ENCODE measurements at regions not wholly inside any gene's neighbourhood (a gene's known extent, or its start where the extent isn't known, plus 50 kb on each side); places are given as distances from the start of the nearest gene placed in this dataset.
A peak's percentile ranks its signal among the peaks of the same experiment; 100 is the strongest.

DNA sequence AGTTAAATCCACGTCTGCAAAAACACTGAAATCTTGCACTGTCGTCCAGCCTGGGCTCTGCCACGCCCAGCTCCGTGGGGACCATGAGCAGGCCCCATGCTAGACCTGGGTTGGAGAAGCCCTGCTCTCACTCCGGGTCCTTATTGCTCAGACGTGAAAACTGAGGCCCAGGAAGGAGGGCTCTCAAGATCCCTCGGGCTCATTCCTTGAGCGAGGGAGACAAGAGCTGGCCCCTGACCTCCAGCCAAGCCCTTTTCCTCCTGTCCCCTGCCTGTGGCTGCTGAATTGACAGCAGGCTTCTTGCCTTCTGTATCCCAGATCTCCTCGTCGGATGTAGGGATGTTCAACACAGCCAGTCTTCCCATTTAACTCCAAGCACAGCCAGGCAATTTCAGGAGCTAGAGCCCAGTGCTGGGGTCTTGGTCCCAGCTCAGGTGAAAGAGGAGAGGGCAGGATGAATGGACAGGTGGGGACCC lies 109.5 kb downstream of the CPZ start:
- TF ChIP-seq, protein P1, sequence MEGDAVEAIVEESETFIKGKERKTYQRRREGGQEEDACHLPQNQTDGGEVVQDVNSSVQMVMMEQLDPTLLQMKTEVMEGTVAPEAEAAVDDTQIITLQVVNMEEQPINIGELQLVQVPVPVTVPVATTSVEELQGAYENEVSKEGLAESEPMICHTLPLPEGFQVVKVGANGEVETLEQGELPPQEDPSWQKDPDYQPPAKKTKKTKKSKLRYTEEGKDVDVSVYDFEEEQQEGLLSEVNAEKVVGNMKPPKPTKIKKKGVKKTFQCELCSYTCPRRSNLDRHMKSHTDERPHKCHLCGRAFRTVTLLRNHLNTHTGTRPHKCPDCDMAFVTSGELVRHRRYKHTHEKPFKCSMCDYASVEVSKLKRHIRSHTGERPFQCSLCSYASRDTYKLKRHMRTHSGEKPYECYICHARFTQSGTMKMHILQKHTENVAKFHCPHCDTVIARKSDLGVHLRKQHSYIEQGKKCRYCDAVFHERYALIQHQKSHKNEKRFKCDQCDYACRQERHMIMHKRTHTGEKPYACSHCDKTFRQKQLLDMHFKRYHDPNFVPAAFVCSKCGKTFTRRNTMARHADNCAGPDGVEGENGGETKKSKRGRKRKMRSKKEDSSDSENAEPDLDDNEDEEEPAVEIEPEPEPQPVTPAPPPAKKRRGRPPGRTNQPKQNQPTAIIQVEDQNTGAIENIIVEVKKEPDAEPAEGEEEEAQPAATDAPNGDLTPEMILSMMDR (IDR thresholded peaks at IDR 0.05): no peak
- no peak for TF ChIP-seq POLR2A (IDR thresholded peaks at IDR 0.05)
- ATAC-seq: no peak
- H3K27me3 ChIP-seq: no peaks in the 10 kb centered on the region
- H3K36me3 ChIP-seq: no peaks in the 10 kb centered on the region
- H3K9me3 ChIP-seq: no peaks in the 10 kb centered on the region
- peak in 1 of 3 donors; percentile 5 for DNase-seq
- no peaks in the 10 kb centered on the region for H3K4me1 ChIP-seq
- H3K4me3 ChIP-seq: no peak overlapping the region
- intact Hi-C loops (cut with DNase I): no loop called here
- 44% methylated on average over 2 of the region's 10 CpGs for WGBS (ENCODE audit: insufficient coverage, low coverage, low lambda C conversion rate, missing lambda C conversion rate)
- no peak overlapping the region for H3K27ac ChIP-seq

DNA sequence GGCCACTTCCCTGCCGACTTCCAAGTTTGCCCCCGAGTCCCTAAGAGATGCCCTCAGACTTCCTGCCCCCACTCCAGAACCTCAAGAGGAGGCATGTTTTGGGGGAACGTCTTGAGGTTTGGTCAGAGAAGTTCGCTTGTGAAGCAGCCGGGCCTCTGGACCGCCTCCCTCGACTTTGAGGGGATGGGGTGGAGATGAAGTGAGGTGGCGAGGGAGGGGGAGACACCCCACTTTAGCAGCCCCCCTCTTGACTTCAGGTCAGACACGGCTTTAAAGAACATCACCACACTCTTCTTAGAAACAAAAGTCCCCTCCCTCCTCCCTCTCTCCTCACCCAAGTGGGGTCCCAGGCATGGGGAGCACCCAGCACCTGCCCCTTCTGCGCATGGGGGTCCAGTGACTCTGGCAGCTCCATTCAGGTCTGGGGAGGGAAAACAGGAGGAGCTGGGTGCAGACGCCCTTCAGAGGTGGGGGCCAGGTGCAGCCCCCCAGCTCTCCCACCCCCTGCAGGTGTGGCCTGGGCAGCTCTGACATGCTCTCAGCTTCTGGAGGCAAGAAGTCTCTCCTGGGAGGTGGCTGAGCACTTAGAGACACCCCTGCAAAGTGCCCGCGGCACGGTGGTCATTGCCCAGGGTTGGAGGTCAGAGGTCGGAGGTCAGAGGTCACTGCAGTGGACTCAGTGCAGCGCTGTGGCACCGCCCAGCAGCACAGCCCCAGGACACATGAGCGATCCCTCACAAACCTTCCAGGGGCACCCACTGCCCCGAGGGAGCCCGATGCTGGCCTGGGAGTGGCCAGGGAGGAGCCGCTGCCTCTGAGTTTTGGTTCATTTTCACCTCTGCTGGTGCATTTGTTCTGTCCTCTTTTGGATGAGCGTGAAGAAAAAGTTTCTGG lies 108.8 kb downstream of the CPZ start:
- no peak for ATAC-seq

DNA sequence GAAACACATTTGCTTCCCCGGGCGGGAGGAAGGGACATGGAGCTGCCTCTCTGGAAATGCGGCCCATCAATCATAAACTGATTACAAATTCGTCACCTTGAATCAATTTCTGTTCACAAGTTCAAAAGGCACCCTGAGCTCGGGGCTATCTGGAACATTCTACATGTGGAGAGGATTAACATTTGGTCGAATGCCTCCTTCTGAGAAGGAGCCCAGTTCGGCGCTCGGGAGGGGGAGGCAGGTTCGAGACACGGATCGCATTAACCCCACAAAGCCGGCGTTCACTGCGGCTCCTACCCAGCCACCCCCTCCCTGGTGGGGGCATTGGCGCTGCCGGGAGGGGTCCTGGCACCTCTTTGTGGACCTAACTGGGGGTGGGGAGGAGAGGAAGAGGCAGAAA lies 108.0 kb downstream of the CPZ start:
- 42% methylated on average over 14 of the region's 17 CpGs for WGBS (ENCODE audit: insufficient coverage, low coverage, low lambda C conversion rate, missing lambda C conversion rate)
- H3K9me3 ChIP-seq: no peaks in the 10 kb centered on the region
- ATAC-seq (no peak), DNase-seq (peak in 2 of 3 donors; percentile 12 to 26)
- H3K4me1 ChIP-seq: no peaks in the 10 kb centered on the region
- H3K27me3 ChIP-seq: no peaks in the 10 kb centered on the region
- no peak for TF ChIP-seq POLR2A (IDR thresholded peaks at IDR 0.05)
- TF ChIP-seq, protein P1 (IDR thresholded peaks at IDR 0.05): no peak
- H3K27ac ChIP-seq: no peak overlapping the region
- intact Hi-C loops (cut with DNase I): no loop called here
- H3K36me3 ChIP-seq: no peaks in the 10 kb centered on the region
- H3K4me3 ChIP-seq: no peak overlapping the region

More for the DNA sequence above, 108.8 kb downstream of the CPZ start:
- no peak overlapping the region for H3K4me3 ChIP-seq
- DNase-seq: peak in 2 of 3 donors; percentile 2 to 33
- no peaks in the 10 kb centered on the region for H3K9me3 ChIP-seq
- no peaks in the 10 kb centered on the region for H3K4me1 ChIP-seq
- H3K27ac ChIP-seq: no peak overlapping the region
- no peak for TF ChIP-seq POLR2A (IDR thresholded peaks at IDR 0.05)
- TF ChIP-seq, protein P1 (IDR thresholded peaks at IDR 0.05): no peak
- no peaks in the 10 kb centered on the region for H3K36me3 ChIP-seq
- 45% methylated on average over 6 of the region's 22 CpGs for WGBS (ENCODE audit: insufficient coverage, low coverage, low lambda C conversion rate, missing lambda C conversion rate)
- no peaks in the 10 kb centered on the region for H3K27me3 ChIP-seq
- intact Hi-C loops (cut with DNase I): no loop called here

DNA sequence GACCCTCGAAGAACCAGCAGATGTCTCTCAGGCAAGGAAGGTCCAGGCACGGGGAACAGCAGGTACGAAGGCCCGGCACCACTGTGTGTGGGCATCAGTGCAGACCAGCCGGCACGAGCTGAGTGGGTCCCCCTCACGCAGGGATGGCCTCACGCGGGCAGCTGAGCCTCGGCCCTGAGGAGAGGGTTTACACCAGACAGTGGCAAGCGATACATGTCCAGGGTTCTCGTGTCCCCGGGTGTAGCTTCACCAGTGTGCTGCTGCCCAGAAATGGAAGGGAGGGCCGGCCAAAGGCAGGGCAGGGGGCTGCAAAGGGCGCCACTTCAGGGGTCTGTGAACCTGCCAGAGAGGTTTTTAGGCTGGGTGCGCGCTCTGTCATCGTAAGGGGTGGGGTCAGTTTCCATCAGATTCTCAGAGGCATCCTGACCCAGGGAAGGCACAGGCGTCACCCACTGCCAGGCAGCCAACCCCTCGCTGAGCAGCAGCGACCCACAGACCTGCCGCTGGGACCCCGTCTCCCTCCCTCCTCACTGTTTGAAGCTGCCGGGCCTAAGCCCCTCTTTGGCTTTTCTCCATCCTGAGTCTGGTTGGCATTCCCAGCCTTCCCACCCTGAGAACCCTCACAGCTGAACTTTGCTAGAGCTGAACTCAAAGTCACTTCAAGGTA lies 107.0 kb downstream of the CPZ start:
- TF ChIP-seq, protein P1 (IDR thresholded peaks at IDR 0.05): no peak
- TF ChIP-seq POLR2A (IDR thresholded peaks at IDR 0.05): no peak
- no peaks in the 10 kb centered on the region for H3K9me3 ChIP-seq
- H3K4me3 ChIP-seq: no peak overlapping the region
- H3K27me3 ChIP-seq: no peaks in the 10 kb centered on the region
- H3K4me1 ChIP-seq: no peaks in the 10 kb centered on the region
- H3K27ac ChIP-seq: no peak overlapping the region
- intact Hi-C loops (cut with DNase I): no loop called here
- WGBS (ENCODE audit: insufficient coverage, low coverage, low lambda C conversion rate, missing lambda C conversion rate): 77% methylated on average over 8 of the region's 24 CpGs
- DNase-seq (peak in 2 of 3 donors; percentile 9 to 41), ATAC-seq (no peak)
- H3K36me3 ChIP-seq: no peaks in the 10 kb centered on the region

Measured in right lobe of liver (tissue), 6 donors.